ENCODE measurements at regions not wholly inside any gene's neighbourhood (a gene's known extent, or its start where the extent isn't known, plus 50 kb on each side); places are given as distances from the start of the nearest gene placed in this dataset.

GRCh38 chr20:43857932-43858331 is 56.7 kb upstream of the TOX2 start:
- intact Hi-C loops (cut with DNase I): no loop called here
- H3K36me3 ChIP-seq: no peaks in the 10 kb centered on the region
- no peak for DNase-seq
- no peak overlapping the region for H3K4me3 ChIP-seq
- ATAC-seq: no peak
- no peak for TF ChIP-seq CTCF (IDR thresholded peaks at IDR 0.05)
- TF ChIP-seq POLR2A (IDR thresholded peaks at IDR 0.05): no peak
- WGBS (ENCODE audit: insufficient coverage, low coverage, low lambda C conversion rate, missing lambda C conversion rate): 78% methylated on average over 1 of the region's 1 CpG
- no peaks in the 10 kb centered on the region for H3K9me3 ChIP-seq
- no peak overlapping the region for H3K27ac ChIP-seq
- H3K4me1 ChIP-seq: no peaks in the 10 kb centered on the region
- H3K27me3 ChIP-seq: no peaks in the 10 kb centered on the region

GRCh38 chr20:43857127-43857526 is 57.5 kb upstream of the TOX2 start:
- Histone ChIP-seq H3K4me1 (no peaks in the 10 kb centered on the region), H3K27me3 (no peaks in the 10 kb centered on the region), H3K9me3 (no peaks in the 10 kb centered on the region), H3K27ac (no peak overlapping the region), H3K36me3 (no peaks in the 10 kb centered on the region), H3K4me3 (no peak overlapping the region)
- intact Hi-C loops (cut with DNase I): no loop called here
- TF ChIP-seq POLR2A (IDR thresholded peaks at IDR 0.05) (no peak), CTCF (IDR thresholded peaks at IDR 0.05) (no peak)
- no peak for DNase-seq
- no peak for ATAC-seq

GRCh38 chr20:43855803-43856202 is 58.8 kb upstream of the TOX2 start:
- intact Hi-C loops (cut with DNase I): no loop called here
- H3K27me3 ChIP-seq: no peaks in the 10 kb centered on the region
- H3K4me1 ChIP-seq: no peaks in the 10 kb centered on the region
- H3K9me3 ChIP-seq: no peaks in the 10 kb centered on the region
- H3K4me3 ChIP-seq: no peak overlapping the region
- no peak for DNase-seq
- 71% methylated on average over 1 of the region's 1 CpG for WGBS (ENCODE audit: insufficient coverage, low coverage, low lambda C conversion rate, missing lambda C conversion rate)
- no peak for ATAC-seq
- H3K36me3 ChIP-seq: no peaks in the 10 kb centered on the region
- TF ChIP-seq POLR2A (IDR thresholded peaks at IDR 0.05): no peak
- no peak for TF ChIP-seq CTCF (IDR thresholded peaks at IDR 0.05)
- no peak overlapping the region for H3K27ac ChIP-seq

GRCh38 chr20:43853918-43854317 is 60.7 kb upstream of the TOX2 start:
- Histone ChIP-seq H3K4me1 (no peaks in the 10 kb centered on the region), H3K4me3 (no peak overlapping the region), H3K36me3 (no peaks in the 10 kb centered on the region), H3K27ac (no peak overlapping the region), H3K27me3 (no peaks in the 10 kb centered on the region), H3K9me3 (no peaks in the 10 kb centered on the region)
- DNase-seq (peak in 1 of 3 donors; percentile 18), ATAC-seq (no peak)
- 92% methylated on average over 5 of the region's 6 CpGs for WGBS (ENCODE audit: insufficient coverage, low coverage, low lambda C conversion rate, missing lambda C conversion rate)
- intact Hi-C loops (cut with DNase I): no loop called here
- TF ChIP-seq CTCF (IDR thresholded peaks at IDR 0.05) (no peak), POLR2A (IDR thresholded peaks at IDR 0.05) (no peak)

GRCh38 chr20:43853174-43853803 is 61.4 kb upstream of the TOX2 start:
- intact Hi-C loops (cut with DNase I): no loop called here
- no peaks in the 10 kb centered on the region for H3K27me3 ChIP-seq
- 78% methylated on average over 8 of the region's 9 CpGs for WGBS (ENCODE audit: insufficient coverage, low coverage, low lambda C conversion rate, missing lambda C conversion rate)
- no peak for TF ChIP-seq CTCF (IDR thresholded peaks at IDR 0.05)
- no peak for TF ChIP-seq POLR2A (IDR thresholded peaks at IDR 0.05)
- no peak for ATAC-seq
- no peak overlapping the region for H3K27ac ChIP-seq
- no peak overlapping the region for H3K4me3 ChIP-seq
- H3K9me3 ChIP-seq: no peaks in the 10 kb centered on the region
- no peaks in the 10 kb centered on the region for H3K4me1 ChIP-seq
- no peak for DNase-seq
- no peaks in the 10 kb centered on the region for H3K36me3 ChIP-seq

All from right lobe of liver (tissue), 6 donors.